H1 (cell line): ENCODE measurements at regions not wholly inside any gene's neighbourhood (a gene's known extent, or its start where the extent isn't known, plus 50 kb on each side); places are given as distances from the start of the nearest gene placed in this dataset.

ENCODE experiments used
- CTCF ChIA-PET: fragments of 300-600 bp; sonication (Branson Sonifier 250); formaldehyde crosslinking; loops from one replicate; lab custom pipeline; 2021; ENCODE audit not compliant: partially characterized antibody; lab: Charles Lee
- POLR2A ChIA-PET: fragments of 300-600 bp; sonication (Branson Sonifier 250); formaldehyde crosslinking; loops from one replicate; lab custom pipeline; 2021; ENCODE audit warnings: inconsistent platforms; ENCODE audit not compliant: partially characterized antibody; lab: Charles Lee
- DNase-seq, 2 experiments: peaks; one replicate each; pipeline versions ENCODE4 v3.0.0 to v3.0.0-alpha.2; 2010 to 2022; ENCODE audit warnings: low spot score in 2 of 2, low read depth in 1 of 2, mixed read lengths in 1 of 2
- FAIRE-seq: peaks from 2 replicates; lab custom pipeline; 2011; peaks lifted over from hg19 to GRCh38; lab: Jason Lieb, UNC
- H2AFZ ChIP-seq: 2 replicates; pipeline ENCODE4 v1.8.1; 2012; ENCODE audit warnings: low read length, inconsistent platforms
- H2AK5ac ChIP-seq: 2 replicates; pipeline ENCODE4 v1.6.1; 2013; ENCODE audit warnings: low read depth, low read length
- H2BK120ac ChIP-seq: replicated peaks from 2 replicates; pipeline ENCODE3; 2013; ENCODE audit warnings: low read depth, low read length, inconsistent platforms
- H2BK12ac ChIP-seq: 2 replicates; pipeline ENCODE4 v1.6.1; 2013; ENCODE audit warnings: low read depth, low read length
- H2BK15ac ChIP-seq: 2 replicates; pipeline ENCODE4 v1.6.1; 2013; ENCODE audit warnings: low read length
- H2BK20ac ChIP-seq: 2 replicates; pipeline ENCODE4 v1.6.1; 2013; ENCODE audit warnings: low read length
- H2BK5ac ChIP-seq: 2 replicates; pipeline ENCODE4 v1.6.1; 2013; ENCODE audit warnings: low read depth, low read length
- H3K14ac ChIP-seq: 2 replicates; pipeline ENCODE4 v1.6.1; 2013; ENCODE audit warnings: inconsistent platforms; ENCODE audit not compliant: insufficient read length
- H3K18ac ChIP-seq: 2 replicates; pipeline ENCODE4 v1.6.1; 2013; ENCODE audit warnings: low read length; ENCODE audit errors: extremely low read depth
- H3K23ac ChIP-seq: 2 replicates; pipeline ENCODE4 v1.6.1; 2013; ENCODE audit warnings: inconsistent platforms; ENCODE audit not compliant: insufficient read length
- H3K23me2 ChIP-seq: 2 replicates; pipeline ENCODE4 v1.6.1; 2013; ENCODE audit warnings: low read depth, low read length
- H3K27ac ChIP-seq: 2 replicates; pipeline ENCODE4 v1.6.1; 2011; ENCODE audit warnings: low read depth, low read length, inconsistent platforms
- H3K27me3 ChIP-seq, 4 experiments: replicated peaks in 1 of 4; 1 replicate in 1 of 4; 2 replicates in 3 of 4; pipeline versions ENCODE4 v1.6.1 to v1.8.1; 2011 to 2013; ENCODE audit warnings: low read length in 3 of 4, mild to moderate bottlenecking in 3 of 4, inconsistent platforms in 2 of 4, mixed read lengths in 2 of 4, moderate library complexity in 1 of 4; ENCODE audit not compliant: control insufficient read depth in 3 of 4, insufficient read depth in 3 of 4; ENCODE audit errors: extremely low read depth in 1 of 4
- H3K36me3 ChIP-seq, 4 experiments: 2 replicates each; pipeline versions ENCODE4 v1.6.1 to v1.8.1; 2011 to 2013; ENCODE audit warnings: mild to moderate bottlenecking in 4 of 4, low read length in 3 of 4, moderate library complexity in 2 of 4, control low read depth in 1 of 4, inconsistent platforms in 1 of 4; ENCODE audit not compliant: insufficient read depth in 4 of 4, control insufficient read depth in 2 of 4
- H3K4ac ChIP-seq: replicated peaks from 2 replicates; pipeline ENCODE3; 2013; ENCODE audit warnings: low read length, low read depth, mixed read lengths, inconsistent platforms; ENCODE audit not compliant: insufficient read length
- H3K4me1 ChIP-seq, 4 experiments: replicated peaks in 1 of 4; 1 replicate in 1 of 4; 2 replicates in 3 of 4; pipeline versions ENCODE4 v1.6.1 to v1.8.1; 2011 to 2013; ENCODE audit warnings: low read length in 3 of 4, inconsistent platforms in 2 of 4, mixed read lengths in 1 of 4; ENCODE audit not compliant: insufficient read depth in 4 of 4, control insufficient read depth in 3 of 4
- H3K4me2 ChIP-seq, 2 experiments: 2 replicates each; pipeline versions ENCODE4 v1.6.1 to v1.8.1; 2011 to 2013; ENCODE audit warnings: low read depth in 2 of 2, low read length in 2 of 2, control low read depth in 1 of 2, inconsistent platforms in 1 of 2, mild to moderate bottlenecking in 1 of 2; ENCODE audit not compliant: insufficient read depth in 1 of 2
- H3K4me3 ChIP-seq, 4 experiments: fragments of 200-600, 300-600 bp in 1 of 4; sonication (generic), shearing (Covaris generic), sonication (Bioruptor Twin) in 1 of 4; 2 replicates each; pipeline versions ENCODE4 v1.5.1 to v1.8.1; 2011 to 2016; ENCODE audit warnings: low read length in 4 of 4, low read depth in 3 of 4, control low read depth in 2 of 4, inconsistent platforms in 2 of 4, mild to moderate bottlenecking in 2 of 4, mixed read lengths in 1 of 4, moderate library complexity in 1 of 4; ENCODE audit not compliant: insufficient read depth in 2 of 4; ENCODE audit errors: extremely low read depth in 1 of 4
- H3K56ac ChIP-seq: replicated peaks from 2 replicates; pipeline ENCODE3; 2013; ENCODE audit warnings: low read depth, mild to moderate bottlenecking, mixed read lengths, low read length, inconsistent platforms; ENCODE audit not compliant: insufficient read length
- H3K79me1 ChIP-seq: 2 replicates; pipeline ENCODE4 v1.6.1; 2013; ENCODE audit warnings: low read depth, low read length, control low read depth
- H3K79me2 ChIP-seq, 2 experiments: 2 replicates each; pipeline versions ENCODE4 v1.6.1 to v1.8.1; 2012 to 2013; ENCODE audit warnings: low read length in 2 of 2, mild to moderate bottlenecking in 2 of 2, inconsistent platforms in 1 of 2; ENCODE audit not compliant: insufficient read depth in 2 of 2, control insufficient read depth in 1 of 2
- H3K9ac ChIP-seq, 4 experiments: replicated peaks in 1 of 4; 1 replicate in 1 of 4; 2 replicates in 3 of 4; pipeline versions ENCODE4 v1.6.1 to v1.8.1; 2011 to 2013; ENCODE audit warnings: low read depth in 3 of 4, low read length in 3 of 4, control low read depth in 2 of 4, mild to moderate bottlenecking in 2 of 4, moderate library complexity in 2 of 4, inconsistent platforms in 1 of 4; ENCODE audit errors: extremely low read depth in 1 of 4
- H3K9me3 ChIP-seq, 2 experiments: 2 replicates each; pipeline versions ENCODE4 v1.6.1 to v1.8.1; 2012 to 2013; ENCODE audit warnings: mild to moderate bottlenecking in 2 of 2, moderate library complexity in 2 of 2, control low read depth in 1 of 2, inconsistent platforms in 1 of 2, low read depth in 1 of 2, low read length in 1 of 2, mixed read lengths in 1 of 2; ENCODE audit not compliant: insufficient read depth in 2 of 2
- H4K20me1 ChIP-seq, 2 experiments: replicated peaks in 1 of 2; 2 replicates each; pipeline versions ENCODE3 to v1.8.1; 2011 to 2013; ENCODE audit warnings: inconsistent platforms in 2 of 2, low read length in 2 of 2, mild to moderate bottlenecking in 1 of 2; ENCODE audit not compliant: insufficient read depth in 2 of 2, control insufficient read depth in 1 of 2
- H4K5ac ChIP-seq: 2 replicates; pipeline ENCODE4 v1.6.1; 2013; ENCODE audit warnings: low read length, low read depth, mixed read lengths, inconsistent platforms; ENCODE audit not compliant: insufficient read length
- H4K8ac ChIP-seq: 2 replicates; pipeline ENCODE4 v1.8.0; 2013; ENCODE audit warnings: mild to moderate bottlenecking, moderate library complexity, low read length, inconsistent platforms; ENCODE audit not compliant: insufficient read depth; ENCODE audit errors: extremely low read depth
- H4K91ac ChIP-seq: replicated peaks from 2 replicates; pipeline ENCODE3; 2013; ENCODE audit warnings: low read length, mixed read lengths, inconsistent platforms; ENCODE audit not compliant: insufficient read length
- ASH2L ChIP-seq: fragments of 200-600, 300-600 bp; sonication (generic); IDR thresholded peaks from one replicate; pipeline ENCODE4 v1.7.1; 2017; ENCODE audit warnings: low read length
- CHD1 ChIP-seq: IDR thresholded peaks from 2 replicates; pipeline ENCODE4 v1.6.1; 2012; ENCODE audit warnings: low read depth, low read length, improper control_type of control experiment
- CTCF ChIP-seq, 3 experiments: IDR thresholded peaks; 1 replicate in 2 of 3; 2 replicates in 1 of 3; pipeline versions ENCODE4 v1.5.1 to v1.6.1; 2011; ENCODE audit warnings: low read length in 3 of 3, mild to moderate bottlenecking in 3 of 3, inconsistent platforms in 2 of 3, low read depth in 1 of 3, moderate library complexity in 1 of 3; ENCODE audit not compliant: insufficient read depth in 1 of 3; ENCODE audit errors: control extremely low read depth in 1 of 3
- POLR2AphosphoS5 ChIP-seq: IDR thresholded peaks from 2 replicates; pipeline ENCODE4 v1.6.1; 2011; ENCODE audit warnings: low read depth, low read length
- WGBS, 2 experiments: shearing (Covaris generic) in 1 of 2; methylation state at CpG; one replicate each; pipeline versions ENCODE4 v1.1.6 to v1.1.7; 2013 to 2015; ENCODE audit warnings: low lambda C conversion rate in 2 of 2, mixed read lengths in 2 of 2, inconsistent platforms in 1 of 2, low coverage in 1 of 2, missing lambda C conversion rate in 1 of 2; ENCODE audit not compliant: insufficient replicate concordance in 2 of 2, insufficient coverage in 1 of 2, insufficient read length in 1 of 2; ENCODE audit errors: extremely low coverage in 1 of 2, missing lambda C conversion rate in 1 of 2; 5-methylcytosine and 5-hydroxymethylcytosine counted together

- FAIRE-seq (no peak), DNase-seq (no peak)
- ChIA-PET CTCF (interaction anchor here (0.8 to 2.1 kb wide), 5 partner anchors 9 to 76 kb away, joined by 3 to 9 read pairs (median 5); no protein-coding TSS in a partner anchor), POLR2A (interaction anchor here (0.6 kb wide), 1 partner anchor 1634 kb away, joined by 3 read pairs; no protein-coding TSS in a partner anchor)
- no peak overlapping the region for H3K14ac ChIP-seq
- H4K91ac ChIP-seq: no peak overlapping the region
- no peak overlapping the region for H3K4me2 ChIP-seq
- H3K23me2 ChIP-seq: 0 out of 2 replicates have a peak, but pooled peaks cover 2% of the 10 kb centered on the region
- H4K8ac ChIP-seq: no peak overlapping the region
- no peaks in the 10 kb centered on the region for H3K36me3 ChIP-seq
- H2BK5ac ChIP-seq: no peak overlapping the region
- TF ChIP-seq ASH2L (no peak), CHD1 (no peak), CTCF (IDR thresholded peaks at IDR 0.05; ENCODE audit: control extremely low read depth in 1 of 3, insufficient read depth in 1 of 3, low read depth in 1 of 3, low read length in 3 of 3) (peak in 2 of 3 experiments; percentile 19 to 36; a peak in 2 of 4 replicates), POLR2AphosphoS5 (no peak)
- no peak overlapping the region for H3K9ac ChIP-seq
- no peak overlapping the region for H2AK5ac ChIP-seq
- no peak overlapping the region for H3K4ac ChIP-seq
- H3K18ac ChIP-seq: no peak overlapping the region
- H3K79me1 ChIP-seq: no peaks in the 10 kb centered on the region
- no peak overlapping the region for H2BK20ac ChIP-seq
- H3K4me3 ChIP-seq: no peak overlapping the region
- no peaks in the 10 kb centered on the region for H3K79me2 ChIP-seq
- H3K27me3 ChIP-seq: no peaks in the 10 kb centered on the region
- H3K23ac ChIP-seq: no peak overlapping the region
- 78% methylated on average over 2 of the region's 2 CpGs; no CpG with 5 or more reads in 1 of the 2 experiments for WGBS, 2 experiments
- H2BK15ac ChIP-seq: peak overlapping the region; percentile 31; the same call in 1 of the 2 replicates
- H2AFZ ChIP-seq: 0 out of 2 replicates have a peak overlapping the region, but pooled peaks have one; percentile 37
- H4K20me1 ChIP-seq: no peaks in the 10 kb centered on the region
- no peaks in the 10 kb centered on the region; a peak in 1 of 7 replicates for H3K4me1 ChIP-seq
- H2BK12ac ChIP-seq: 0 out of 2 replicates have a peak overlapping the region, but pooled peaks have one; percentile 54
- no peak overlapping the region for H4K5ac ChIP-seq
- H3K9me3 ChIP-seq: no peaks in the 10 kb centered on the region
- H3K56ac ChIP-seq: no peak overlapping the region
- no peak overlapping the region for H3K27ac ChIP-seq
- H2BK120ac ChIP-seq: no peak overlapping the region
Measured at GRCh38 chr7:21193895-21194294, 234.0 kb upstream of the SP4 start.
